ENCODE measurements at regions not wholly inside any gene's neighbourhood (a gene's known extent, or its start where the extent isn't known, plus 50 kb on each side); places are given as distances from the start of the nearest gene placed in this dataset.
"Not testable (repeated sequence)": the region's sequence is repeated elsewhere in the genome, so short reads cannot be mapped to it uniquely, and the experiment has no call there.

GRCh38 chr9:94437128-94437527 lies 108.7 kb upstream of the NUTM2F start:
- CTCF ChIA-PET; H3K27me3 ChIP-seq (ENCODE audit: control insufficient read depth, insufficient read depth, low read length); H3K36me3 ChIP-seq (ENCODE audit: control insufficient read depth, insufficient read depth, low read length); DNase-seq (ENCODE audit: low read depth); H3K4me3 ChIP-seq (ENCODE audit: low read depth, low read length); POLR2A ChIA-PET: not testable (repeated sequence)

- H3K36me3 ChIP-seq (ENCODE audit: control insufficient read depth, insufficient read depth, low read length); H3K27me3 ChIP-seq (ENCODE audit: control insufficient read depth, insufficient read depth, low read length); POLR2A ChIA-PET; H3K4me3 ChIP-seq (ENCODE audit: low read depth, low read length); CTCF ChIA-PET; DNase-seq (ENCODE audit: low read depth): not testable (repeated sequence)
Observed at GRCh38 chr9:94438336-94438735, 109.9 kb upstream of the NUTM2F start.

- CTCF ChIA-PET; H3K4me3 ChIP-seq (ENCODE audit: low read depth, low read length); H3K36me3 ChIP-seq (ENCODE audit: control insufficient read depth, insufficient read depth, low read length); POLR2A ChIA-PET; DNase-seq (ENCODE audit: low read depth); H3K27me3 ChIP-seq (ENCODE audit: control insufficient read depth, insufficient read depth, low read length): not testable (repeated sequence)
Observed at GRCh38 chr9:94441146-94441545, 112.7 kb upstream of the NUTM2F start.

- ChIA-PET CTCF (no interaction called here), POLR2A (no interaction called here)
- DNase-seq (ENCODE audit: low read depth): no peak
- no peak for TF ChIP-seq CTCF (IDR thresholded peaks at IDR 0.05; ENCODE audit: insufficient read depth, low read depth, low read length)
- Histone ChIP-seq H3K36me3 (ENCODE audit: control insufficient read depth, insufficient read depth, low read length) (no peaks in the 10 kb centered on the region), H3K4me3 (ENCODE audit: low read depth, low read length) (no peak overlapping the region), H3K27me3 (ENCODE audit: control insufficient read depth, insufficient read depth, low read length) (no peaks in the 10 kb centered on the region)
Observed at GRCh38 chr9:94441796-94442195, 113.1 kb upstream of the PCAT7 start.

GRCh38 chr9:94443032-94443722 lies 111.7 kb upstream of the PCAT7 start:
- no peak for TF ChIP-seq CTCF (IDR thresholded peaks at IDR 0.05; ENCODE audit: insufficient read depth, low read depth, low read length)
- no peak for DNase-seq (ENCODE audit: low read depth)
- Histone ChIP-seq H3K36me3 (ENCODE audit: control insufficient read depth, insufficient read depth, low read length) (no peaks in the 10 kb centered on the region), H3K27me3 (ENCODE audit: control insufficient read depth, insufficient read depth, low read length) (no peaks in the 10 kb centered on the region), H3K4me3 (ENCODE audit: low read depth, low read length) (no peak overlapping the region)
- CTCF ChIA-PET: interaction anchor here (0.7 to 1.2 kb wide), 2 partner anchors 157 to 615 kb away, joined by 3 read pairs; no protein-coding TSS in a partner anchor
- POLR2A ChIA-PET: no interaction called here

- no peak for TF ChIP-seq CTCF (IDR thresholded peaks at IDR 0.05; ENCODE audit: insufficient read depth, low read depth, low read length)
- POLR2A ChIA-PET: no interaction called here
Observed at GRCh38 chr9:94445863-94446262, 109.0 kb upstream of the PCAT7 start.

GRCh38 chr9:94449486-94449885 lies 105.4 kb upstream of the PCAT7 start:
- H3K36me3 ChIP-seq (ENCODE audit: control insufficient read depth, insufficient read depth, low read length): peaks cover 2% of the 10 kb centered on the region
- DNase-seq (ENCODE audit: low read depth): no peak
- TF ChIP-seq CTCF (IDR thresholded peaks at IDR 0.05; ENCODE audit: insufficient read depth, low read depth, low read length): no peak
- no peak overlapping the region for H3K4me3 ChIP-seq (ENCODE audit: low read depth, low read length)
- ChIA-PET POLR2A (no interaction called here), CTCF (no interaction called here)
- H3K27me3 ChIP-seq (ENCODE audit: control insufficient read depth, insufficient read depth, low read length): no peaks in the 10 kb centered on the region

More at GRCh38 chr9:94445863-94446262, 109.0 kb upstream of the PCAT7 start:
- H3K27me3 ChIP-seq (ENCODE audit: control insufficient read depth, insufficient read depth, low read length): no peaks in the 10 kb centered on the region
- DNase-seq (ENCODE audit: low read depth): no peak
- no peak overlapping the region for H3K4me3 ChIP-seq (ENCODE audit: low read depth, low read length)
- CTCF ChIA-PET: no interaction called here
- no peaks in the 10 kb centered on the region for H3K36me3 ChIP-seq (ENCODE audit: control insufficient read depth, insufficient read depth, low read length)

Measured in BJ (cell line).